ENCODE measurements at regions not wholly inside any gene's neighbourhood (a gene's known extent, or its start where the extent isn't known, plus 50 kb on each side); places are given as distances from the start of the nearest gene placed in this dataset.

- no peaks in the 10 kb centered on the region for H4K20me1 ChIP-seq (ENCODE audit: insufficient read depth)
- no peaks in the 10 kb centered on the region for H3K9me3 ChIP-seq
- H2AFZ ChIP-seq (ENCODE audit: low read depth), result no peak overlapping the region
- no peaks in the 10 kb centered on the region; a peak in 1 of 4 replicates for H3K4me1 ChIP-seq (ENCODE audit: control insufficient read depth in 1 of 2, insufficient read depth in 2 of 2, low read depth in 1 of 2, low read length in 1 of 2)
- no peaks in the 10 kb centered on the region for H3K9me2 ChIP-seq
- H3K9ac ChIP-seq, result no peak overlapping the region
- H3K27ac ChIP-seq (ENCODE audit: low read depth in 2 of 2, low read length in 1 of 2), result no peak overlapping the region
- CTCF ChIA-PET, result interaction anchor here (0.6 to 0.8 kb wide), 2 partner anchors 167 to 226 kb away, joined by 3 to 4 read pairs; no protein-coding TSS in a partner anchor
- H3K4me3 ChIP-seq (ENCODE audit: low read depth in 2 of 2, low read length in 1 of 2), result no peak overlapping the region
- no peaks in the 10 kb centered on the region for H3F3A ChIP-seq (replicated peaks; ENCODE audit: insufficient read depth)
- DNase-seq, result no peak
- H3K27me3 ChIP-seq (ENCODE audit: insufficient read depth), result no peaks in the 10 kb centered on the region
- TF ChIP-seq FOXM1 (IDR thresholded peaks at IDR 0.05; ENCODE audit: low read depth), result no peak
- no peak for TF ChIP-seq USF1 (IDR thresholded peaks at IDR 0.05; ENCODE audit: borderline replicate concordance, low read depth)
- TF ChIP-seq RCOR1 (IDR thresholded peaks at IDR 0.05; ENCODE audit: low read length), result no peak
- no peak for TF ChIP-seq NRF1 (IDR thresholded peaks at IDR 0.05; ENCODE audit: low read depth, low read length)
- no peak for TF ChIP-seq MXI1 (IDR thresholded peaks at IDR 0.05; ENCODE audit: low read depth, low read length)
- POLR2A ChIA-PET, result no interaction called here
- no peaks in the 10 kb centered on the region for H3K79me2 ChIP-seq (ENCODE audit: insufficient read depth)
- H3K4me2 ChIP-seq, result no peak overlapping the region
- H3K36me3 ChIP-seq (replicated peaks in 1 of 2; ENCODE audit: control insufficient read depth in 1 of 2, insufficient read depth in 2 of 2, low read length in 1 of 2), result no peaks in the 10 kb centered on the region
These were observed 167.9 kb upstream of the MAN1A1 start for GRCh38 chr6:119517428-119517827.

GRCh38 chr6:119514345-119514744, 164.8 kb upstream of the MAN1A1 start:
- Histone ChIP-seq H2AFZ (ENCODE audit: low read depth) (no peak overlapping the region), H3K9me2 (no peaks in the 10 kb centered on the region), H3K27ac (ENCODE audit: low read depth in 2 of 2, low read length in 1 of 2) (no peak overlapping the region), H3F3A (replicated peaks; ENCODE audit: insufficient read depth) (no peaks in the 10 kb centered on the region), H3K9ac (no peak overlapping the region), H3K36me3 (replicated peaks in 1 of 2; ENCODE audit: control insufficient read depth in 1 of 2, insufficient read depth in 2 of 2, low read length in 1 of 2) (no peaks in the 10 kb centered on the region), H3K9me3 (no peaks in the 10 kb centered on the region), H4K20me1 (ENCODE audit: insufficient read depth) (no peaks in the 10 kb centered on the region), H3K4me3 (ENCODE audit: low read depth in 2 of 2, low read length in 1 of 2) (no peak overlapping the region), H3K4me2 (no peak overlapping the region), H3K79me2 (ENCODE audit: insufficient read depth) (no peaks in the 10 kb centered on the region), H3K4me1 (ENCODE audit: control insufficient read depth in 1 of 2, insufficient read depth in 2 of 2, low read depth in 1 of 2, low read length in 1 of 2) (no peaks in the 10 kb centered on the region), H3K27me3 (ENCODE audit: insufficient read depth) (no peaks in the 10 kb centered on the region)
- CTCF ChIA-PET, result no interaction called here
- TF ChIP-seq GABPA (IDR thresholded peaks at IDR 0.05; ENCODE audit: low read depth), result no peak
- no peak for TF ChIP-seq RAD21 (IDR thresholded peaks at IDR 0.05; ENCODE audit: low read length)
- no peak for TF ChIP-seq JUND (IDR thresholded peaks at IDR 0.05)
- no peak for TF ChIP-seq TAF1 (IDR thresholded peaks at IDR 0.05; ENCODE audit: borderline replicate concordance, low read depth, low read length)
- no peak for TF ChIP-seq EZH2phosphoT487 (IDR thresholded peaks at IDR 0.05; ENCODE audit: borderline replicate concordance, low read depth)
- TF ChIP-seq NFIC (IDR thresholded peaks at IDR 0.05; ENCODE audit: borderline replicate concordance), result no peak
- TF ChIP-seq MAX (IDR thresholded peaks at IDR 0.05; ENCODE audit: low read depth), result no peak
- TF ChIP-seq TEAD4 (IDR thresholded peaks at IDR 0.05; ENCODE audit: borderline replicate concordance, insufficient read depth), result no peak
- no peak for TF ChIP-seq RXRA (IDR thresholded peaks at IDR 0.05; ENCODE audit: borderline replicate concordance, low read depth)
- no peak for TF ChIP-seq FOSL2 (IDR thresholded peaks at IDR 0.05; ENCODE audit: borderline replicate concordance, low read depth)
- TF ChIP-seq FOXJ3 (CRISPR knock-in tag; IDR thresholded peaks at IDR 0.05), result no peak
- no peak for TF ChIP-seq NRF1 (IDR thresholded peaks at IDR 0.05; ENCODE audit: low read depth, low read length)
- no peak for TF ChIP-seq MXI1 (IDR thresholded peaks at IDR 0.05; ENCODE audit: low read depth, low read length)
- WGBS (ENCODE audit: low lambda C conversion rate), result 50% methylated on average over 2 of the region's 2 CpGs
- POLR2A ChIA-PET, result no interaction called here
- no peak for DNase-seq
